ENCODE measurements at regions not wholly inside any gene's neighbourhood (a gene's known extent, or its start where the extent isn't known, plus 50 kb on each side); places are given as distances from the start of the nearest gene placed in this dataset.

DNA sequence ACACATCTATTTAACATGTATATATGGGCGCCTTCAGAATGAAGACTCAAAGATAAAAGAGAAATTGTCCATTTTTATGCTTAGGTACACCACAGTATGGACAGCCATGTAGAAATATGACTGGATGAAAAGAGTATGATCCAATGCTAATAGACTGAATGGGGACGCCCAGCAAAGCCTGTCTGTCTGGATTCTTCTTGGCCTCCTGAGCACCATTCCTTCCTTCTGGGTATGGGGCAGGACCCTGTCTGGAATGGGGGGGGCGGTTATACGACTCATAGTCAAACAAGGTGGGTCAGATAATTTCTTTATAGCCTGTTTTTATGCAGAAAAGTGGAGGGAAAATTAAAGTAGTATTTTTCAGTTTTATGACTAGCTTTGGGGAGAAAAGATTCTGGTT, 81.2 kb upstream of the ABCD3 start:
- TF ChIP-seq POLR2A (IDR thresholded peaks at IDR 0.05) = no peak
- TF ChIP-seq, protein P1, sequence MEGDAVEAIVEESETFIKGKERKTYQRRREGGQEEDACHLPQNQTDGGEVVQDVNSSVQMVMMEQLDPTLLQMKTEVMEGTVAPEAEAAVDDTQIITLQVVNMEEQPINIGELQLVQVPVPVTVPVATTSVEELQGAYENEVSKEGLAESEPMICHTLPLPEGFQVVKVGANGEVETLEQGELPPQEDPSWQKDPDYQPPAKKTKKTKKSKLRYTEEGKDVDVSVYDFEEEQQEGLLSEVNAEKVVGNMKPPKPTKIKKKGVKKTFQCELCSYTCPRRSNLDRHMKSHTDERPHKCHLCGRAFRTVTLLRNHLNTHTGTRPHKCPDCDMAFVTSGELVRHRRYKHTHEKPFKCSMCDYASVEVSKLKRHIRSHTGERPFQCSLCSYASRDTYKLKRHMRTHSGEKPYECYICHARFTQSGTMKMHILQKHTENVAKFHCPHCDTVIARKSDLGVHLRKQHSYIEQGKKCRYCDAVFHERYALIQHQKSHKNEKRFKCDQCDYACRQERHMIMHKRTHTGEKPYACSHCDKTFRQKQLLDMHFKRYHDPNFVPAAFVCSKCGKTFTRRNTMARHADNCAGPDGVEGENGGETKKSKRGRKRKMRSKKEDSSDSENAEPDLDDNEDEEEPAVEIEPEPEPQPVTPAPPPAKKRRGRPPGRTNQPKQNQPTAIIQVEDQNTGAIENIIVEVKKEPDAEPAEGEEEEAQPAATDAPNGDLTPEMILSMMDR (IDR thresholded peaks at IDR 0.05) = no peak
